K562 (cell line): ENCODE measurements at regions not wholly inside any gene's neighbourhood (a gene's known extent, or its start where the extent isn't known, plus 50 kb on each side); places are given as distances from the start of the nearest gene placed in this dataset.

Experiments
- ATAC-seq: fragments of 200-7000 bp; cut with Tn5 transposase; 3 replicates; pipeline ENCODE4 v1.9.1; 2020; ENCODE audit warnings: moderate library complexity
- BruUV-seq: library from RNA; stranded (reverse); fragments of 400-500 nt; replicated peaks from 2 replicates; lab custom pipeline; 2021; lab: Mats Ljungman, UMichigan
- CTCF ChIA-PET: fragments of 300-600 bp; formaldehyde crosslinking; extraction: SDS; loops from one replicate; lab custom pipeline; 2021; ENCODE audit warnings: low intra/inter-chr PET ratio; lab: Yijun Ruan, JAX
- POLR2A ChIA-PET: fragments of 300-600, 350-650 bp; sonication (Branson Sonifier 250); formaldehyde crosslinking; extraction: SDS; loops from one replicate; lab custom pipeline; 2021; ENCODE audit warnings: antibody characterized with exemption, inconsistent platforms; lab: Yijun Ruan, JAX
- DNase-seq, 4 experiments: peaks; one replicate each; pipeline versions ENCODE4 v3.0.0 to v3.0.0-alpha.2; 2011 to 2018; ENCODE audit warnings: low spot score in 3 of 4, mixed read lengths in 3 of 4; ENCODE audit errors: extremely low read depth in 1 of 4
- FAIRE-seq: peaks from 2 replicates; lab custom pipeline; 2011; peaks lifted over from hg19 to GRCh38; lab: Jason Lieb, UNC
- H2AFZ ChIP-seq: 2 replicates; pipeline ENCODE4 v1.6.0; 2011; ENCODE audit warnings: low read depth, low read length, control low read depth, inconsistent platforms
- H3K27ac ChIP-seq: fragments of 200-600 bp; 3 replicates; pipeline ENCODE4 v1.8.0; 2011; ENCODE audit warnings: low read depth, mild to moderate bottlenecking, control low read depth, inconsistent platforms, low read length, moderate library complexity, mixed read lengths; ENCODE audit errors: extremely low read depth
- H3K27me3 ChIP-seq, 2 experiments: fragments of 300-600 bp in 1 of 2; 2 replicates in 1 of 2; 3 replicates in 1 of 2; pipeline versions ENCODE4 v1.6.0 to v1.8.0; 2011; ENCODE audit warnings: inconsistent platforms in 2 of 2, low read length in 2 of 2, mild to moderate bottlenecking in 1 of 2, mixed read lengths in 1 of 2, moderate library complexity in 1 of 2; ENCODE audit not compliant: control insufficient read depth in 2 of 2, insufficient read depth in 2 of 2
- H3K36me3 ChIP-seq: fragments of 300-600 bp; 3 replicates; pipeline ENCODE4 v1.8.0; 2011; ENCODE audit warnings: mild to moderate bottlenecking, low read length, inconsistent platforms; ENCODE audit not compliant: control insufficient read depth, insufficient read depth
- H3K4me1 ChIP-seq, 2 experiments: fragments of 200-600 bp in 1 of 2; replicated peaks in 1 of 2; 2 replicates in 1 of 2; 3 replicates in 1 of 2; pipeline versions ENCODE4 v1.5.1 to v1.8.0; 2011; ENCODE audit warnings: inconsistent platforms in 2 of 2, low read length in 2 of 2, mild to moderate bottlenecking in 1 of 2, mixed read lengths in 1 of 2, moderate library complexity in 1 of 2; ENCODE audit not compliant: control insufficient read depth in 2 of 2, insufficient read depth in 2 of 2
- H3K4me2 ChIP-seq: 2 replicates; pipeline ENCODE4 v1.6.1; 2011; ENCODE audit warnings: low read length, control low read depth, inconsistent platforms, mixed read lengths; ENCODE audit not compliant: insufficient read depth
- H3K4me3 ChIP-seq: fragments of 200-600 bp; sonication (generic), shearing (Covaris generic); 2 replicates; pipeline ENCODE4 v1.5.1; 2016; ENCODE audit warnings: control low read depth, inconsistent platforms
- H3K79me2 ChIP-seq: fragments of 200-600 bp; 3 replicates; pipeline ENCODE4 v1.8.0; 2011; ENCODE audit warnings: low read length, inconsistent platforms; ENCODE audit not compliant: control insufficient read depth, insufficient read depth
- H3K9ac ChIP-seq, 2 experiments: 2 replicates each; pipeline versions ENCODE4 v1.6.0 to v1.6.1; 2011; ENCODE audit warnings: low read depth in 2 of 2, low read length in 2 of 2, control low read depth in 1 of 2, inconsistent platforms in 1 of 2, mild to moderate bottlenecking in 1 of 2, mixed read lengths in 1 of 2; ENCODE audit not compliant: insufficient read depth in 1 of 2
- H3K9me1 ChIP-seq: one replicate; pipeline ENCODE4 v1.6.0; 2011; ENCODE audit warnings: inconsistent platforms, mild to moderate bottlenecking, low read length, moderate library complexity; ENCODE audit not compliant: control insufficient read depth, insufficient read depth
- H3K9me3 ChIP-seq: replicated peaks from 2 replicates; pipeline ENCODE4 v1.5.1; 2011; ENCODE audit warnings: low read depth, low read length, inconsistent platforms; ENCODE audit not compliant: control insufficient read depth, insufficient read depth
- H4K20me1 ChIP-seq: replicated peaks from 2 replicates; pipeline ENCODE4 v1.6.1; 2011; ENCODE audit warnings: low read length, inconsistent platforms, mixed read lengths; ENCODE audit not compliant: control insufficient read depth, insufficient read depth
- ARID4B ChIP-seq: sonication (generic); formaldehyde crosslinking; IDR thresholded peaks from 2 replicates; pipeline ENCODE4 v1.8.0; 2022; ENCODE audit warnings: mild to moderate bottlenecking, missing genetic modification reagents
- CREB3 ChIP-seq: fragments of 450-650 bp; conservative IDR thresholded peaks from 2 replicates; pipeline ENCODE4 v1.6.1; 2016; ENCODE audit warnings: missing genetic modification characterization, low read depth, mild to moderate bottlenecking, missing compliant biosample characterization, moderate library complexity
- DNMT1 ChIP-seq: fragments of 450-650 bp; IDR thresholded peaks from 2 replicates; pipeline ENCODE4 v1.6.1; 2016; ENCODE audit warnings: antibody characterized with exemption, mild to moderate bottlenecking
- NEUROD1 ChIP-seq: fragments of 150-350 bp; IDR thresholded peaks from 2 replicates; pipeline ENCODE4 v1.6.1; 2014; ENCODE audit warnings: borderline replicate concordance, low read length, low read depth; ENCODE audit not compliant: partially characterized antibody
- NFIX ChIP-seq: fragments of 250-450 bp; sonication (Bioruptor Pico); IDR thresholded peaks from 2 replicates; pipeline ENCODE4 v1.4.0; 2020; ENCODE audit warnings: low read depth, mild to moderate bottlenecking, moderate library complexity
- PRDM10 ChIP-seq: fragments of 450-650 bp; IDR thresholded peaks from 2 replicates; pipeline ENCODE4 v1.6.1; 2018; ENCODE audit not compliant: partially characterized antibody
- RB1 ChIP-seq: fragments of 450-650 bp; IDR thresholded peaks from 2 replicates; pipeline ENCODE4 v1.6.1; 2017; ENCODE audit warnings: low read depth, mild to moderate bottlenecking
- RBM14 ChIP-seq: fragments of 200-400 bp; formaldehyde crosslinking; IDR thresholded peaks from 2 replicates; pipeline ENCODE4 v1.6.1; 2018; ENCODE audit warnings: low read depth, mild to moderate bottlenecking, low read length, moderate library complexity, borderline replicate concordance; ENCODE audit not compliant: insufficient read depth
- TARDBP ChIP-seq: fragments of 450-650 bp; IDR thresholded peaks from 2 replicates; pipeline ENCODE4 v1.6.1; 2016
- ZFP91 ChIP-seq: sonication (generic); formaldehyde crosslinking; IDR thresholded peaks from 2 replicates; pipeline ENCODE4 v1.8.0; 2022; ENCODE audit warnings: mild to moderate bottlenecking, missing genetic modification reagents
- WGBS: fragments of 100-300 bp; shearing (Covaris generic); methylation state at CpG from one replicate; pipeline ENCODE4 v1.1.6; 2016; ENCODE audit warnings: low coverage, mixed read lengths; ENCODE audit not compliant: insufficient coverage; ENCODE audit errors: missing lambda C conversion rate; 5-methylcytosine and 5-hydroxymethylcytosine counted together
- in situ Hi-C: fragments of 300-500 bp; cut with MboI; formaldehyde crosslinking; loops from 4 replicates; pipeline ENCODE4 v1.15.0; 2018; ENCODE audit warnings: inconsistent platforms, mixed read lengths
- intact Hi-C: fragments of 100-400 bp; cut with micrococcal nuclease; formaldehyde crosslinking; loops from 2 replicates; pipeline ENCODE4 v1.14.2; 2022

- Histone ChIP-seq H3K9me1 (no peaks in the 10 kb centered on the region), H3K27ac (no peak overlapping the region), H3K36me3 (no peaks in the 10 kb centered on the region), H3K4me2 (no peak overlapping the region), H2AFZ (no peak overlapping the region), H3K9me3 (no peaks in the 10 kb centered on the region), H3K9ac (no peak overlapping the region), H3K79me2 (no peaks in the 10 kb centered on the region), H4K20me1 (no peaks in the 10 kb centered on the region), H3K27me3 (no peaks in the 10 kb centered on the region), H3K4me3 (no peak overlapping the region), H3K4me1 (no peaks in the 10 kb centered on the region)
- no peak for ATAC-seq
- intact Hi-C loops = no loop called here
- DNase-seq = no peak
- POLR2A ChIA-PET = no interaction called here
- in situ Hi-C loops = no loop called here
- BruUV-seq = no TSS peak
- 0% methylated on average over 8 of the region's 8 CpGs for WGBS
- CTCF ChIA-PET = no interaction called here
- no peak for FAIRE-seq
- TF ChIP-seq DNMT1 (no peak), PRDM10 (no peak), NEUROD1 (no peak), NFIX (CRISPR knock-in tag) (no peak), RBM14 (no peak), CREB3 (tag) (no peak), TARDBP (no peak), ARID4B (CRISPR knock-in tag) (no peak), RB1 (no peak), ZFP91 (CRISPR knock-in tag) (no peak)
Measured at GRCh38 chr1:60274422-60275290, 201.1 kb upstream of the C1orf87 start.
